ENCODE measurements at regions not wholly inside any gene's neighbourhood (a gene's known extent, or its start where the extent isn't known, plus 50 kb on each side); places are given as distances from the start of the nearest gene placed in this dataset.

GRCh38 chr7:131935180-131935579, 378.8 kb upstream of the PODXL start:
- no peak for TF ChIP-seq FOXJ2 (tag; IDR thresholded peaks at IDR 0.05)
- no peaks in the 10 kb centered on the region for H4K20me1 ChIP-seq (replicated peaks; ENCODE audit: control insufficient read depth, insufficient read depth, low read length)
- no peaks in the 10 kb centered on the region for H3K79me2 ChIP-seq (ENCODE audit: control insufficient read depth, insufficient read depth, low read length)
- H3K4me3 ChIP-seq: no peak overlapping the region
- no TSS peak for BruUV-seq (replicated peaks)
- no peak overlapping the region for H3K4me2 ChIP-seq (ENCODE audit: insufficient read depth, low read length)
- H3K27me3 ChIP-seq (ENCODE audit: control insufficient read depth in 2 of 2, insufficient read depth in 2 of 2, low read length in 2 of 2): no peaks in the 10 kb centered on the region; a peak in 1 of 5 replicates
- no peaks in the 10 kb centered on the region for H3K9me1 ChIP-seq (ENCODE audit: control insufficient read depth, insufficient read depth, low read length)
- DNase-seq (ENCODE audit: extremely low read depth in 1 of 4, low spot score in 3 of 4) (no peak), FAIRE-seq (no peak), ATAC-seq (no peak)
- intact Hi-C loops (cut with micrococcal nuclease) (no loop called here), in situ Hi-C loops (cut with MboI) (no loop called here)
- H3K9me3 ChIP-seq (replicated peaks; ENCODE audit: control insufficient read depth, insufficient read depth, low read depth, low read length): no peaks in the 10 kb centered on the region
- H3K4me1 ChIP-seq (replicated peaks in 1 of 2; ENCODE audit: control insufficient read depth in 2 of 2, insufficient read depth in 2 of 2, low read length in 2 of 2): no peaks in the 10 kb centered on the region
- H3K36me3 ChIP-seq (ENCODE audit: control insufficient read depth, insufficient read depth, low read length): no peaks in the 10 kb centered on the region
- CTCF ChIA-PET (ENCODE audit: low intra/inter-chr PET ratio): no interaction called here
- 0% methylated on average over 3 of the region's 3 CpGs for WGBS (ENCODE audit: insufficient coverage, low coverage, missing lambda C conversion rate)
- no peak overlapping the region for H3K9ac ChIP-seq (ENCODE audit: insufficient read depth in 1 of 2, low read depth in 2 of 2, low read length in 2 of 2)
- H2AFZ ChIP-seq (ENCODE audit: low read depth, low read length): no peak overlapping the region
- no peak overlapping the region for H3K27ac ChIP-seq (ENCODE audit: extremely low read depth, low read depth, low read length)
- POLR2A ChIA-PET: no interaction called here

- WGBS (ENCODE audit: insufficient coverage, low coverage, missing lambda C conversion rate): 0% methylated on average over 3 of the region's 3 CpGs
- Histone ChIP-seq H3K9ac (ENCODE audit: insufficient read depth in 1 of 2, low read depth in 2 of 2, low read length in 2 of 2) (no peak overlapping the region), H3K9me1 (ENCODE audit: control insufficient read depth, insufficient read depth, low read length) (no peaks in the 10 kb centered on the region), H3K79me2 (ENCODE audit: control insufficient read depth, insufficient read depth, low read length) (no peaks in the 10 kb centered on the region), H3K27me3 (ENCODE audit: control insufficient read depth in 2 of 2, insufficient read depth in 2 of 2, low read length in 2 of 2) (no peaks in the 10 kb centered on the region; a peak in 1 of 5 replicates), H3K36me3 (ENCODE audit: control insufficient read depth, insufficient read depth, low read length) (no peaks in the 10 kb centered on the region), H4K20me1 (replicated peaks; ENCODE audit: control insufficient read depth, insufficient read depth, low read length) (no peaks in the 10 kb centered on the region), H3K4me2 (ENCODE audit: insufficient read depth, low read length) (no peak overlapping the region), H2AFZ (ENCODE audit: low read depth, low read length) (no peak overlapping the region), H3K9me3 (replicated peaks; ENCODE audit: control insufficient read depth, insufficient read depth, low read depth, low read length) (no peaks in the 10 kb centered on the region), H3K4me3 (no peak overlapping the region), H3K27ac (ENCODE audit: extremely low read depth, low read depth, low read length) (no peak overlapping the region), H3K4me1 (replicated peaks in 1 of 2; ENCODE audit: control insufficient read depth in 2 of 2, insufficient read depth in 2 of 2, low read length in 2 of 2) (no peaks in the 10 kb centered on the region)
- BruUV-seq (replicated peaks): no TSS peak
- CTCF ChIA-PET (ENCODE audit: low intra/inter-chr PET ratio): no interaction called here
- ATAC-seq (no peak), FAIRE-seq (no peak), DNase-seq (ENCODE audit: extremely low read depth in 1 of 4, low spot score in 3 of 4) (no peak)
- in situ Hi-C loops (cut with MboI) (no loop called here), intact Hi-C loops (cut with micrococcal nuclease) (no loop called here)
- POLR2A ChIA-PET: interaction anchor here (0.9 kb wide), 1 partner anchor 119 kb away, joined by 4 read pairs; no protein-coding TSS in a partner anchor
- TF ChIP-seq ZMIZ1 (IDR thresholded peaks at IDR 0.05; ENCODE audit: low read depth in 2 of 2, low read length in 2 of 2): no peak
- no peak for TF ChIP-seq TCF7 (IDR thresholded peaks at IDR 0.05; ENCODE audit: borderline replicate concordance)
Measured at GRCh38 chr7:131934452-131934851, 378.0 kb upstream of the PODXL start.
